ENCODE measurements at regions not wholly inside any gene's neighbourhood (a gene's known extent, or its start where the extent isn't known, plus 50 kb on each side); places are given as distances from the start of the nearest gene placed in this dataset.

DNA sequence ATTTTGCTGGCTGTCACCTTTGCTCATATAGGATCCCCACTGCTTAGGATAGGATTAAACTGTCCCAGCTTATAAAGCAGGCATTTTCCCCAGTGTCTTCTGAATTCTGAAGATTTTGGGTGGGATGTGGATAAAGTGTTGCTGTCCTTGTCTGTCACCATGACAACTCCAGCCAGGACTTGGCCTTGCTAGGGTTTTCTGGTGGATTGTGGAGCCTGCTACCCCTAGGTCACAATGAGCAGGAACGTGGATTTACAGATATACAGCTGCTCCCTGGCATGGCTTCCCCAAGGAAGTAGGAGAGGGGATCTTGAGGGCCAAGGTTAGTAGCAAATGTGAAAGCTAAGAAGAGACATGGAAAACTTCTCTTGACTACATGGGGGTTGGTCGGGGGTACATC, 220.7 kb downstream of the WDR11 start:
- DNase-seq (ENCODE audit: low spot score) = no peak

DNA sequence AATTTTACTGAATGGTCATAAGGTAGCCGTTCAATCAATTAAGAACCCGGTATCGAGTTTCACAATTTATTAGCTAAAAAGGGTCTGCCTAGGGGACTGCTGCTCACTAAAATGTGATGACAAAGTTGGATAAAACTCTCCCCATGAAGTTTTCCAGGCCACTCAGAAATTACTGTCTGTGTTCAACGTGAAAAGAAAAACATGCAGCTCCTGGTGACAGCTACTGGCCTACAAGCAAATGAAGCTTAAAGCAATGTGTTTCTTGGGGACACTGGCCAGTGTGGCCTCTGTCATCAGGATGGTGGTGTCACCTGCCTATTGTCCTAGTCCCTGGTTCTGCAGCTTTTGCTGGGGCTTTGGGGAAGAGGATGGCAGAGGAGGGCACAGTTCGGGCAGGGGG, 222.6 kb downstream of the WDR11 start:
- DNase-seq (ENCODE audit: low spot score) = no peak

DNA sequence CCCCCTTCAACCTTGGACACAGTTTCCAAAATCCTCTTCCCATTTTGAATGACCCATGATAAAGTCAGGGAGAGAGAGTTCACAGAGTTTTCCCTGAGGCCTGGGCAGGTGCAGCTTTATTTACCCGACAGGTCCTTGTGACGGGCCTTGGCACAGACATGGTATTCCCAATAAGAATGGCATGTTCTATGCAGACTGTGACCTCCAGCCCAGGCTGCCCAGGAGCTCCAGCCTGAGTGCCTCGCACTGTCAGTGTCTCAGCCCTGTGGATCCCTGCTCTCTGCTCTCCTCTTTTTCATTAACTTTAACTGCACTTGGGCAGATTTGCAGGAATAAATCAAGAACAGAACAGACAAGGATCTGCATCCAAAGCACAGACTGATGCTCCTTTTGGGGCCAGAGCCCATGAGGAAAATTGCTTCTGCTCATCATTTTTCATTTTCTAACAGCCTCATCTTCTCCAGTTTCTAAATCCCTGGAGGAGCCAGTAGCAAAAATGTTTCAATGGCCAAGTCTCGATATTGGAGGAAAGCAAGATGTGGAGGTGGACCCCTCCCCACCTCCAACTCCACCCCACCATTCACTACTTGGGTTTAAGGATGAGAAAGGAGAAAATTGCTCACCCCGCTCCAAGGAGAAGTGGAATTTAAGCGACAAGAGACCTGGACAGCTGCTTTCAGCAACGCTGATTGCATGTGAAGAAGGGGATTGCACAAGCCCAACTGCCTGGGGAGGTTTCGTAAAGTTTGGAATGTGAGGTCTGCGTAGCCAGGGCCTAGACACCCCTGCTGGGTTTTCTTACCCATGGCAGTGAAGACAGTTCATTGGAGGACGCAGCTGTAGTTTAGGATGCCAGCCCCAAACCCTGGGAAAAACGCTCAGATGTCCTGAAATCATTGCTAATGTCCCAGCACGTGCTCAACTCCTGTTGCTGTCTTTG, 225.9 kb downstream of the WDR11 start:
- DNase-seq (ENCODE audit: low spot score) = no peak

DNA sequence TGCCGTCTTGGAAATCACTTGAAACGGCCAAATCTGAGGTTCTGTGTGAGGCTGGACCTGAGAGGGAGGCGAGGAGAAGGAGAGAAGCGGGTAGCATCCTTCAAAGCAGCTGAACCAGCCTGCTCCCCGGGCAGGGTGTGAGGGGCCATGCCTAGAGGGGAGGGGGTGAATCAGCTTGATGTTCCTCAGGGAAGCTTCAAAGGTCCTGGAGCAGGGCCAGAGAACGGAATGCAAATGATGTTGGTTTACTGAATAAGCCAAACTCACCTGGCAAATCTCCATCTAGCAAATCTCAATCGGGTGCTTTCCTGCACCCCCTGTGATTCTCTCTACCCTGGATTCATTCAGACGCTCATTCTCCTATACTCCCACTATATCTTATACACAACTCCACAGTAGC, 226.9 kb downstream of the WDR11 start:
- DNase-seq (ENCODE audit: low spot score) = no peak

DNA sequence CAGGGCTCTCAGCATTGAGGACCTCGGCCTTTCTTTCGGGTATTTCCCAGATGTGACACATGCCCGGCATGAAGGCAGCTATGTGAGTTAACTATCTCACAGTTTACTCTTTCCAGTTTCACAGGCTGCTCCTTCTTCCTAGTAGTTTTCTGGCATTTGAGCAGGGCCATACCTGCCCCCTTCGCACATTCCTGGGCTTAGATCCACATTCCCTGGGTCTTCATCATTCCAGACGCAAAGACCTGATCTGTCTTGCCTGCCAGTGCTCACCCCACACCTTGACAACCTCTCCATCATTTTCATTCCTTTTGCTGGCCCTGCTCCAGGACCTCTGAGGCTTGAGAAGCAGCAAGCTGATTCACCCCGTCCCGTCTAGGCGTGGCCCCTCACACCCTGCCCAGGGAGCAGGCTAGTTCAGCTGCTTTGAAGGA, 227.5 kb downstream of the WDR11 start:
- no peak for DNase-seq (ENCODE audit: low spot score)

DNA sequence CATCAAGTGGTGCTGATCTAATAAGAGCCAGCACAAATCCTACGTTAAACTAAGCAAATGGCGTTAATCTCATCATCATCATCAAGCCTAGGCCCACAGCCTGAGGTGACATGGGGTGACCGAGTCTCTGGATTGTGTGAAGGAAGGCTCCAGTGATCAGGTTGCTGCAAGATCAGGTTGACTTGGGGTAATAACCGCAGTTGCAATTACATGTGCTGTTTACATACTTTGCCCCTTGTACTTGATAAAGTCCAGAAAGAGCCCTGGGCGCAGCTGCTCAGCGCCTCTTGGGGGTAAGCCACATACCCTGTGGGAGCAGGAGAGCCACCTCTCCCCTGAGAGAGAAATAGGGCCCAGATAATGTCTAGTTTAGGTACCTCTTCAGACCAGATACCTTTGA, 228.1 kb downstream of the WDR11 start:
- no peak for DNase-seq (ENCODE audit: low spot score)

DNA sequence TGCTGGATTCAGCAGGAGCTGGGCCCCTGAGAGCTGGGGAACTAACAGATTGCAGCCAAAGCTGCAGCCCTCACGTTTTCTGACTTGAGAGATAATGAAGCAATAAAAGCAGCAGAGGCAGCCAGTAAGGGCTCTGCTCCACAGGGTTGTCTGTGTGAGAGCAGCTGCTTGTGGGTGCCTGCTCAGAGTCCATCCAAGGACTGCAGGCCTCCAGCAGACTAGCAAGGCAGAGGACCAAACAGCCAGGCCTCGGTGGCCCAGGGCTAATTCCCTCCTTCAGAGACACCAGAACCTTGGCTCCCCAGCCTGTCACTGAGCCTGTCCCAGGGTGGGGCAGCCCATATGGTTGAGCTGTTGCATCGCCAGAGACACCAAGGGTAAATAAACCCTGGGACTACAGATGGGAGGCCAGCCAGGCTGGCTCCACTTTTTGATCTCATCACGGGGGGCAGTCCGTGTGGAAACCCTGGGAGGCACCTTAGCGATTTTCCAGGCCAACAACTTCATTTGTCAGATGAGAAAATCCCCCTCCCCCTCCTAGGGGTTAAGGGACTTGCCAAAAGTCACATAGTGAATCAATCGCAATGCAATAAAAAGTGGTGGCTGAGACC, 229.2 kb downstream of the WDR11 start:
- DNase-seq (ENCODE audit: low spot score) = no peak

DNA sequence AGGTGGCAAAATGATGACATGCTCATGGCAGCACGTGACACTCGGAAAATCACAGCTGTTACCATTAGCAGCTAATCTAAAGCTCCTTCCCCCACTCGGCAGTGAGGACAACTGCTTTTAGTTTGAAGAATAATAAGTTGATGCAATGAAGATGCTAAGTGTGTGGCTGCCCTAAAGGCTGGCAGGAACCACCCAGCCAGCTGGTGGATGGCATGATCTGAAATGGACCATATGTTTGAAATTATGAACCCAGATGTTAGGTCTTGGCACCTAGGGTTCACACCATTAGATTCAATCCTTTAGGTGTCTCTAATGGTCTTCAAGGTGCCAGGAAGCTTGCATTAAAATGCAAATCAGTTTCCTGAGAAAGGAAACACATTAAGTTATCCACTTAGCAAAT, 230.1 kb downstream of the WDR11 start:
- no peak for DNase-seq (ENCODE audit: low spot score)

DNA sequence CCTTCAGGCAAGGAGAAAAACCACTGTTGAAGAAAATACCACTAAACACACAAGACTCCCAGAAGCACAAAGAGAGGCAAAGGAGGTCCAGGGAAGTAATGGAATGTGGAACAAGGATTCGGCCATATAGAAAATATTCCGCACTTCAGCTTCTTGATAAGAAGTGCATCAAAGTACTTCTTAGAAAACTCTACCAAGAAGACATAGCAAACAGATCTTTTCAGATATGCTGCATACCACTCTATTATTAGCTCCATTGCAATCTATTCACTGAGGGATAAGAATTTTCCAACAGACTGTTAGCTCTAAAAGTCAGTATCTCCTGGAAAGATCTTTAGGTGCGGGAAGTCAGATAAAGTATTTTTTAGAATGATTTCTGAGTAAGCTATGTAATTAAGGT, 231.8 kb downstream of the WDR11 start:
- no peak for DNase-seq (ENCODE audit: low spot score)

DNA sequence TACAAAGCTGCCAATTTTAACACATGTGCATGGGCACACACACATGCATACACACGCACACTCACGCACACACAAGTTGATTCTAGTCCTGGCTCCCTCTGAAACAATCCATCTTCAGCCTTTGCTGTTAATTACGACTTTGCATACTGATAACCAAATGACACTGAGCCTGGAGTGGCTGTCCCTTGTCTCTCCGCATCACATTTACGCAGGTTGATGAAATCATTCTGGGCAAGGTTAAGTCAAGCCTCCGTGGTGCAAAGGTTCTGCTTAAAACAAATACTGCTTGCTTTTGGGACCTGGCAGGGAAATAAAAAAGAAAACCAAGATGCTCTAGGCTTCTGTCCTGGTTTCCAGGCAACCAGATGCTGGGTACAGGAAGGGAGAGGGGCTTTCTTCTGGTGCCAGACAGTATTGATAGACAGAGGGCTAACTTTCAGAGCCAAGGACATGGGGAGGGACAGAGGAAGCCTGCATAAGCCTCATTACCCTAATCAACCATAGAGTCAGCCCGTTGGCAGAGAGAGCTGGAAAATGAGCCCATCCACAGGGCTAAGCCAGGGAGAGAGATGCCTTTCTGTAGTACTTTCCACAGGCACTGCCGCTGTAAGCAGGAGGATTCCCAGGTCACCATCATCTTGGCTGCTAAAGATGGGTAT, 233.0 kb downstream of the WDR11 start:
- no peak for DNase-seq (ENCODE audit: low spot score)

DNA sequence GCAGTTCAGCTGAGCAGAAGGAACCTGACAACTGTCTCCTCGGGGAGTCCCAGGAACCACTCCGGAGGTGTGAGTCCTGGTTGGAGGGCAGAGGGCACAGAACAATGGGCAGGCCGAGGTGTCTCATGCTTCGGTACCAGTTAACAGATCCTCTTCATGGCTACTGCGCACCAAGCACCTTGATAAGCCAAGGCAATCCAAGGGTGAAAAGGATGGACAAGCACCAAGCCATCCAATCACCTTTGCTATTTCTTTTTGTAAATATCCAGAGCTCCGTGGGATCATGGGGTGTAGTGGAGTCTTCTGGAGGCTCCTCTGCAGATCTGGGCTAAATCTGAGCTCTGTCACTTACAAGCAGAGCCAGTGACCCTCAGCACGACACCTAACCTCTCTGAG, 233.5 kb downstream of the WDR11 start:
- DNase-seq (ENCODE audit: low spot score) = no peak

DNA sequence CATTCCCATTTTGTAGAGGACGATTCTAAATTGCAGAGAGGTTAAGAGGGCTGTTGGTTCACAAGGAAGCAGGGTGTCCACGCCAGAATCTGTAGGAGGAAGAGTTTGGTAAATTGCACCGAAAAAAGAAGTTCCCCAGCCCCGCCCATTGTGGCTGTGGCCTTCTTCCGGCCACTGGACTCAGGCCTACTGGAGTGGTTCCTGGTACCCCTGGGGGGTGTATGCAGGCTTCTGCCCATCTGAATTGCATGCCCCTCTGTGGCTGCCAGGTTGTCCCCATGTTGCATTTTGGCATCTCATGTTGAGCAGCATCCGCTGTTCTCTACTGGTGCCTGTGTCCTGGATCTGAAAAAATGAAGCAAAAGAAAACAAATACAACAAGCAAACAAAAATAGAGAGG, 234.2 kb downstream of the WDR11 start:
- no peak for DNase-seq (ENCODE audit: low spot score)

DNA sequence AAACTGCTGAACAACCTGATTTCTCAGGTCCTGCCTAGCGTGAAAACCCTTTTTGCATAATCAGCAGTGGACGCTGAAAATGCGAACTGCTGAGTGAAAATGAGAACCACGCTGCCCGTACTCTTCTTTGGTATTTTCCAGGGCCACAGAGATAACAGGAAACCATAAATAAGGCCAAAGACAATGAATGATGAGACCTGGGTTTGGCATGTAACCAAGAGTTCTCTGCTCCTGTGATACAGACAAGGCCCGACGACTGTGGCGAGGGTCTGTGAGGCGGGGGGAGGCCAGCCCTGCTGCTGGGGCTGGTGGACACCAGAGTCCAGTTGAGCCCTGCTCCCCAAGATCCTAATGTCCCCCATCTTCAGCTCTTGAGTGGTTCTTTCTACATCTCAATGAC, 236.0 kb downstream of the WDR11 start:
- DNase-seq (ENCODE audit: low spot score) = no peak

DNA sequence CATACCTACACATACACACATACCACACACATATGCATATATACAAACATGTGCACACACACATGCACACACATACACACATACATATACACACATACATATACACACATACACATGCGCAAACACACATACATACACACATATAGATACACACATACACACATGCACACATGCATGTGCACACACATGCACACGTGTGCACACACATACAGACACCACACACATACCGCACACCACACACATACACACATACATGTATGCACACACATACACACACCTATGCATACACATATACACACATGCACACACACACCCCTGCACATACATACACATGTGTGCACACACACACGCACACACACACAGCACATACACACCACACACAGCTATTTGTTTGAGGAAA, 236.5 kb downstream of the WDR11 start:
- DNase-seq (ENCODE audit: low spot score) = no peak

DNA sequence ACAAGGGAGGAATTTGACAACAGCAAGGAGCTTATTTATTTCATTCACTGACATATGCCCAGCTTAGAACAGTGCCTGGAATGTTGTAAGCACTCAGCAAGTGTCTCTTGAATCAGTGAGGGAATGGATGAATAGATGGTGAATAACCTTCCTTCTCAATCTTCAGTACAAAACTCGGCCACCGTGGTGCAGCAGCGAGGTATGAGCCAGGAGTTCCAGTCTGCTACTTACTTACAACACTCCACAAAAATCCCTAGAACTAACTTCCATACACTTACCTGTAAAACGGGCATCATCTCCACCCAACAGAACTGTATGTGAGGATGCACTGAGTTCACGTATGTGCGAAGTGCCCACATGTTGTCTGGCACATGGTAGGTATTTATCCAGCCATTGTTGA, 237.4 kb downstream of the WDR11 start:
- no peak for DNase-seq (ENCODE audit: low spot score)

DNA sequence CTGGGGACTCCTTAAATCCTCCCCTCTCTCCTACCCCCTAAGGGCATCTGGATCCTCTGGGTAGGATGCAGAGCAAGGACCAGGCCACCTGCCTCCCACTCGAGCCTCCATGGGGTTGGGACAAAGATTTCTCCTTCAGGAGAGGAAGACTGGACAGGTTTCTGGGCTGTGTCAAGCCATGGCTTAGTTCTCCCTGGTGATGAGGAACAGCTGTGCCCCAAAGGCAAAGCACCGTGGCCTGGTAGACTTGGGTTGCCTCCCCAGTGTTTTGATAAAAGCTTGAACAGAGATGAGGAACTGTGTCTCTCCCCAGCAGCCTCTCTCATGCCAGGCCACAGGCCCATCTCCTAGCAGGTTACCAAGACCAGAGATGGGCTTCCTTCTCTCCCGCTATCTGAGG, 238.3 kb downstream of the WDR11 start:
- DNase-seq (ENCODE audit: low spot score) = no peak

DNA sequence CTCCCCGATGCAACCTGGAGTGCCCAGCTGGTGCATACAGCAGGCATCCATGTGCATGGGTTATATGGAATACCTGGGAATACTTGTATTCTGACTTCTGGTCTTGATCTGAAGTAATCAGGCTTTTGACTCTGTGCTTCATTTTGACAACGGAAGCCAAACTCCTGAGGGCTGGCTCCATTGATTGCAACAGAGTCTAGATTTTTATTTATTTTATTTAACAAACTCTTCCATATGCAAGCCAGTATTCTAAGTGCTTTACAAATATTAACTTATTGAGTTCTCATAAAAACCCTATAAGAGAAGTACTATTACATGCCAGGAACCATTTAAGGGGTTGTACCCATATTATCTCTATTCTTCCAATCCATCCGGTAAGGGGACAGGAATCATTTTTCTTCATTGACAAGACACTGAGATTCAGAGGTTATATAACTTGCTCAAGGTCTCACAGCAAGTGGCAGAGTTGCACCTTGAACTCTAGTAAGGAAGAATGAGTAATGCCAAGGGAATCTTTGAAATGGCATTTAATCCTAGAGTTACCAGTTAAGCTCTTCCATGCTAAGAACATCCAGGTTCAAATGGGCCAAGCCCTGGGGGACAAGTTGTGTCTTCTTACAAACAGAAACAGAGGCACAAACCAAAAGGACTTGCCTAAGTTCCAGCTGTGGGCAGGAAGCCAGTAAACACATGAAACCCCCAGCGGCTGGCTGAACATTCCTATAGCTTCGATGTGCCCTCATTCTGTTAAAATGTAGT, 241.0 kb downstream of the WDR11 start:
- DNase-seq (ENCODE audit: low spot score) = no peak

DNA sequence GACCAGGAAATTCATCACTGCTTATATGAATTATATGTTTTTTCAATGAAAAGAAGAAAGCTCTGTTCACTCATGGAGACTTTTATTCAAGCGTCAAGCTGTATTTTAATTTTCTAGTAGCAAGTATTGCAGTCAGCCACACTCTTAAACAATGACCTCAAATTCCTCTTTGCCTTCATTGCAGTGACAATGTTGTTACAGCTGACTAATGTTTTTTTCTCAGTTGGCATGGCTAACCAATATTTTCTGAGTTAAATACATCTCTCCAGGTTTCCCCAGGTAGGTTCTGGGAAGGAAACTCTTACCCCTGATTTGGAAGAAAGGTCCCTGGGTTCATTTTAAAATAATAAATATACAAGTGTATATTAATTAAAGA, 241.5 kb downstream of the WDR11 start:
- DNase-seq (ENCODE audit: low spot score) = no peak

DNA sequence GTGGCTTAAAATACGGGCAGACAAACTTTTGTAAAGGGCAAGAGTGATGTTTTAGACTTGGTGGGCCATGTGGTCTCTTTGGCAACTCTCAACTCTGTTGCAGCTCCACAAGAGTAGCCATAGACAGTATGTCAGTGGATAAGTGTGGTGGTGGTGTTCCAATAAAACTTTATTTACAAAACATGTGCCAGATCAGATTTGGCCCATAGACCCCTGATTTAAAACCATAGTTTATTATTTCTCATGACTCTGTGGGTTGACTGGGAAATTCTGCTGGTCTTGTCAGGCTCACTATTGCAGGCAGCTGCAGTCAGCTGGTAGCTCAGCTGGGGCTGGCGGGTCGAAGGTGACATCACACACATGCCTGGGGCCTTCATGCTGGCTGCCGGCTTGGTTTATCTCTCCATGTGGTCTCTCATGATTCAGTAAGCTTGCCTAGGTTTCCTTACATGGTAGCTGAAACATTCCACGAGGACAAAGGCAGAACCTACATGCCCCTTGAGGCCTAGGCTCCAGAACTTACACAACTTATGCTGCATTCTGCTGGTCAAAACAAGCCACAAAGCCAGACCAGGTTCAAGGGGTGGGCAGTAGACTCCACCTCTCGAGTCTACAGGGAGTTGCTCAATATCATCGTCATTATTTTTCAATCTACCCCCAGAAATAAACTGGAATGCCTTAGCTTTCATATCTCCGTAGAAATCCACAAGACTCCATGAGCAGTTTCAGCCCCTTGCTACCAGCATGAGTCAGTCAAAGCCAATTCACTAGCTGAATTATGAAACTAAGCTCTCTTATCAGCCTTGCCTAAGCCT, 245.7 kb downstream of the WDR11 start:
- DNase-seq (ENCODE audit: low spot score) = no peak

DNA sequence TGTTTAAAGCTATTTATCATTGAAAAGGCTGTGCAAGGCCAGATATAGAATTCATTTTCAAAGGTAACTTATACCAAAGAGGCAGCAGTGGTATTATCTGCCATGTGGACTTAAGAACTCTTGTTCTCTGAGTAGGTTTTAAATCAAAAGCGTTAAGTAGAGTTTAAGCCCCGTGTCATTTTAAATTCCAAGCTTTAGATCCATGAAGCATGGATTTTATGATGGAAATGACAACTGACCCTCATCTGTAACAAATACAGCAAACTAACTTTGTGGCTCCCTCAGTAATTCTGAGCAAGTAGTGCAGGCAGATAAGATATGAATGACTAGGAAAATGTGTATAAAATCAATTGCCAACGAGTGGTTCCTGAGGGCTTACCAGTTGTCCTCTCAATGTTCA, 247.0 kb downstream of the WDR11 start:
- no peak for DNase-seq (ENCODE audit: low spot score)

DNA sequence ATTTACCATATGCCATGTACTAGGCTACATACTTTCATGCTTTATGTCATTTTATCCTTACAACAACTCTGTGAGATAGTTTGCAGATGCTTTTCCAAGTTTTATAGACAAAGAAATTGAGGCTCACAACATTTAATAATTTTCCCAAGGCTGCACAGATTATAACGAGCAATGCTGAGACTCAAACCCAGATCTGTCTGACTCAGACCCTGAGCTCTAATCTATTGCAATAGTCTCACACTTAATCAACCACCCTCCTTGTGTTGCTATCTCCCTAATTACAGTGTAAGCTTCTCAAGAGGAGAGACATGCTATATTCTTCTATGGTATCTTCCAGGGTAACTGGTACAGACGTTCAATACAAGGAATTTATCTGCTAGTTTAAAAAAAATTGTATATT, 247.6 kb downstream of the WDR11 start:
- no peak for DNase-seq (ENCODE audit: low spot score)

DNA sequence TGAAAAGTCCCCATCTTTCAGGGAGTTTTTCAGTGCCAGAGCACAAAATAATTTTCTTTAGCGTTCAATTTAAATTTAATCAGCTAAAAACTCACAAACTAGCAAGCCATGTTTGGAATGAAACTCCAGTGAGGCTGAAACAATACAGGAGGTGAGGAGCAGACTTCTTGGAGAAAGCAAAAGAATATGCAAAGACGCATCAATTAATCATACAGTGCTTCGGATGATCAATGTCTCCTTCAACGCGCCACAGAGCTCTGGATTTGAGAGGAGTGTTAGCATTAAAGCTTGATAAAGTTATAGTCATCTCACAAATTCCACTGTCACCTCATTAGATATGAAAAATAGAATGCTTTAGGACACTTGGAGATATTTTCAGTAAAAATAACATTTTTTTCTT, 248.0 kb downstream of the WDR11 start:
- DNase-seq (ENCODE audit: low spot score) = no peak

Data from germinal center (tissue), 1 donor.